ENCODE measurements at regions not wholly inside any gene's neighbourhood (a gene's known extent, or its start where the extent isn't known, plus 50 kb on each side); places are given as distances from the start of the nearest gene placed in this dataset.

DNA sequence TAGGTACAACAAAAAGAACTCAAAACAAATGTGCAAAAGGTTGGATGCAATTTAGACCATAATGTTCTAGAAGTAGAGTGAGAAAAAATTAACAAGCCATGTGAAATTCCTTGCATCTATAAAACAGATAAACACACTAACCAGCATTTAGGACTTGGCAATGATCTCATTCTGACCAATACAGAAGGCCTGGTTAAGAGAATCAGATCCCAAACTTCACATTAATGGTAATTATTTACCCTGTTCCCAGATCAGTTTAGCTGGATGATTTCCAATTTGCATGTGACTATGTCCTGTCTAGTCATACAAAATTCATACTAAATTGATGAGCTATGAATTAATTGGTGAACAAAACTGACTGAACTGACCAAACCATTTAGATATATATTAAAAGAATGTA, 98.4 kb upstream of the FIGN start:
- TF ChIP-seq, protein P1, sequence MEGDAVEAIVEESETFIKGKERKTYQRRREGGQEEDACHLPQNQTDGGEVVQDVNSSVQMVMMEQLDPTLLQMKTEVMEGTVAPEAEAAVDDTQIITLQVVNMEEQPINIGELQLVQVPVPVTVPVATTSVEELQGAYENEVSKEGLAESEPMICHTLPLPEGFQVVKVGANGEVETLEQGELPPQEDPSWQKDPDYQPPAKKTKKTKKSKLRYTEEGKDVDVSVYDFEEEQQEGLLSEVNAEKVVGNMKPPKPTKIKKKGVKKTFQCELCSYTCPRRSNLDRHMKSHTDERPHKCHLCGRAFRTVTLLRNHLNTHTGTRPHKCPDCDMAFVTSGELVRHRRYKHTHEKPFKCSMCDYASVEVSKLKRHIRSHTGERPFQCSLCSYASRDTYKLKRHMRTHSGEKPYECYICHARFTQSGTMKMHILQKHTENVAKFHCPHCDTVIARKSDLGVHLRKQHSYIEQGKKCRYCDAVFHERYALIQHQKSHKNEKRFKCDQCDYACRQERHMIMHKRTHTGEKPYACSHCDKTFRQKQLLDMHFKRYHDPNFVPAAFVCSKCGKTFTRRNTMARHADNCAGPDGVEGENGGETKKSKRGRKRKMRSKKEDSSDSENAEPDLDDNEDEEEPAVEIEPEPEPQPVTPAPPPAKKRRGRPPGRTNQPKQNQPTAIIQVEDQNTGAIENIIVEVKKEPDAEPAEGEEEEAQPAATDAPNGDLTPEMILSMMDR (IDR thresholded peaks at IDR 0.05) = no peak
- no peak for TF ChIP-seq POLR2A (IDR thresholded peaks at IDR 0.05)

All from vagina (tissue), 2 donors.